ENCODE measurements at regions not wholly inside any gene's neighbourhood (a gene's known extent, or its start where the extent isn't known, plus 50 kb on each side); places are given as distances from the start of the nearest gene placed in this dataset.
"Not testable (repeated sequence)": the region's sequence is repeated elsewhere in the genome, so short reads cannot be mapped to it uniquely, and the experiment has no call there.

DNA sequence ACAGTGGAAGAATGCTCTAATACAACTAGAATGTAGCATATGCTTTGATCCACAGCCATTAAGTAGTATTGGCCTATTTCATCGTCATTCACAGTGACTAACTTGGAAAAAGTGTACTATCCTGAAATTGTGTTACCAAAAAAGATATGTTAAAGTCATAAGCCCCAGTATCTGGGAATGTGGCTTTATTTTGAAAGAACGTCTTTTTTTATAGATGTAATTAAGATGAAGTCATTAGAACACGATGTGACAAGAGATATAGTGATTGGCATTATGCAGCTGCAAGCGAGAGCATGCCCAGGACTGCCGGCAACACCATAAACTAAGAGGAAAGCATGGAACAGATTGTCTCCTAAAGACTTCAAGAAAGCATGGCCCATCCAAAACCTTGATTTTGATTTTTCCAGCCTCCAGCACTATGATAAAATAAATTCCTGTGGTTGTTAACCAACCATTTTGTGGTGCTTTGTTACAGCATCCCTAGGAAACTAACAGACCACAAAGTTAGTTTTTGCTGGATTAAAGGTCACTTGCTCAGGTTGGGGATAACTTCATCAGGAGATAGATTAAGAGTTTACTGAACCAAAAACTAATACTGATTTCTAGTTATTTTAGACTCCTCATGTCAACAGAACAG is 870.6 kb upstream of the LRRC4C start:
- peak; percentile 58 for DNase-seq

GRCh38 chr11:42337786-42338455 is 878.5 kb upstream of the LRRC4C start:
- DNase-seq, result peak; percentile 3

DNA sequence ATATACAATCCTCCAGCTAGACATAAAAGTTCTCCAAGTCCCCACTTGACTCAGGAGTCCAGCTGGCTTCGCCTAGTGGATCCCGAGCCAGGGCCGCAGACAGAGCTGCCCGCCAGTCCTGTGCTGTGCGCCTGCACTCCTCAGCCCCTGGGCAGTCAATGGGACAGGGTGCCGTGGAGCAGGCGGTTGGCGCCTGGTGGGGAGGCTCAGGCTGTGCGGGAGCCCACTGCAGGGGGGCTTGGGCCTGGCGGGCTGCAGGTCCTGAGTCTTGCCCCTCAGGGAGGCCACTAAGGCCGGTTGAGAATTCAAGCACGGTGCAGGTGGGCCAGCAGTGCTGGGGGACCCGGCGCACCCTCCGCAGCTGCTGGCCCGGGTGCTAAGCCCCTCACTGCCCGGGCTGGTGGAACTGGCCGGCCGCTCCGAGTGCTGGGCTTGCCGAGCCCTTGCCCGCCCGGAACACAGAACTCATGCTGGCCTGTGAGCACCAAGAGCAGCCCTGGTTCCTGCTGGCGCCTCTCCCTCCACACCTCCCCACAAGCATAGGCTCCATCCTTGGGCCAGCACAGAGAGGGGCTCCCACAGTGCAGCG is 884.8 kb upstream of the LRRC4C start:
- DNase-seq, result no peak

GRCh38 chr11:42345933-42346332 is 886.5 kb upstream of the LRRC4C start:
- no peak for DNase-seq

GRCh38 chr11:42363701-42364100 is 904.2 kb upstream of the LRRC4C start:
- DNase-seq, result no peak

DNA sequence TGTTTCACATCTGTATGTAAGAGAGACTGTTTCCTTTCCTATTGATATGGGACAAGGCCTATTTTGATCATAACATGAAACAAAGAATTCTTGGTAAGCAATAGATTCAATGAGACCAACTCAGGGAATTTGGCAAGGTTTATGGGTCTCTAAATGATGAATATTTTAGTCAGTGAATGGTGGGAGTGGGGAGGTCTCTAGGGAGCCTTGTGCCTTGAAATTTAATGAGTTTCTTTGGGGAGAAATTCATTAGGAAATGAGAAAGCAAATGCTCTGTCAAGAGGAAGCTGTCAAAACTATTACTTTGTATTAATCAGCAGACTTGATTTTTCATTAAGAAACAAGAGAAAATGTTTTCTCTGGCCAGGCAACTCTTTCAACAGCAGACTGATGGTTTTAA is 921.7 kb upstream of the API5 start:
- DNase-seq, result no peak

DNA sequence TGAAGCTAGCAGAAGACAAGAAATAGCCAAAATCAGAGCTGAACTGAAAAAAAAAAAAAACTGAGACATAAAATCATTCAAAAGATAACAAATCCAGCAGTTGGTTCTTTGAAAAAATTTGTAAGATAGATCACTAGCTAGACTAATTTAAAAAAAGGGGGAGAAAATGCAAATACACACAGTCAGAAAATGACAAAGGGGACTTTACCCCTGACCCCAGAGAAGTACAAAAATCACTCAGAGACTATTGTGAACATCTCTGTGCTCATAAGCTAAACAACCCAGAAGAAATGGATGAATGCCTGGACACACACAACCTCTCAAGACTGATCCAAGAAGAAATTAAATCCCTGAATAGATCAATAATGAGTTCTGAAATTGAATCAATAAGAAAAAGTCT is 914.3 kb upstream of the API5 start:
- DNase-seq, result no peak

DNA sequence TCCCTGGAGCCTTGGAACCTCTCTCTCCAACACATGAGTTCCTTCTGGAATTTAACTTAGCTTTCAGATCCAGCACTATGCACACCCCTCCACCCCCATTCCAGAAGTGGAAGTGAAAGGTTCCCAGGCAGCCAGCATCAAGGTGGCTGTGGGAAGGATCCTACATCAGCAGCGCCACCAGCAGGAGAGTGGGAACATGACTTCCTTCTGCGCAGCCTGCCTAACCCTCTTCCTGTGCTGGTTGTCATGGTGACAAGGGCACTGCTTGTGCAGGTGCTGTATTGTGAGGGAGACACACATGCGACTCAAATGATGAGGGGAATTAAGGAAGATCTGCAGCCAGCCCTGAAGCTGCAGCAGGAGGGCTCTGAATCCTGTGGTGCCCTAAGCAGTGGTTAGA is 904.5 kb upstream of the API5 start:
- peak; percentile 41 for DNase-seq

GRCh38 chr11:42410251-42410955 is 901.4 kb upstream of the API5 start:
- DNase-seq, result peak; percentile 67

DNA sequence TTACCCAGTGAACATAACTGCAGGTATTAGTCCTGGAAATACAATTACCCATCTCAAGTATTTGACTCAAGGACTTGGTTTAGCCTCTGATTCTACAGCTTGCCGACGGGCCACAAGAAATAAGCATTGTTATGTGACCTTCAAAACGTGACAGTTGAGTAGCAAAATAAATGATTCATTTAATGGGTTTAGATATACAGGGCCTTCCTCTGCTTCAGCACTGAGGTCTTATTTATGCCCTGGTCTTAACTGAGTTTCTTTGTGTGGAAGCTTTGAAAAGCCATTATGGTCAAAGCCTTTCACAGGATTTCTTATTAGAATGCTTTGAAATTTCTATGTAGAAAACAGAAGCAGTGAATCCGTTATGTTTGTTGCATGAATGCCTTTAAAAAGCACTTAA is 899.2 kb upstream of the API5 start:
- no peak for DNase-seq

DNA sequence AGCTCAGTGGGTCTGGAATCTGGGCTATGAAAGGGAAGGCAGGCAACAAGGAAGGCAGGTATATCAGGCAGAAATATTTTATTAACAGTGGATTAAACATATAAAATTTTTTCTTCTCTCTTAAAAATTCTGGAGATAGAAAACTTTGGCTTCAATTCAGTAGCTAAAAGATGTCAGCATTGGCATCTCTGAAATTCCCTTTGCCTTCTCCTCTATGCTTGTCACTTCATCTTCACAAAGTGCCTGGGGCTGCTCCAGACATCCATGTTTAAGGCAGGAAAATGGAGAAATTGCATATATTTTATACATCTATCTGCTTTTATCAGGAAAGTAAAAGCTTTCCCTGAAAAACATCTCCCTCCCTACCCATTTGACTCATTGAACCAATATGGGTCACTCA is 894.1 kb upstream of the API5 start:
- no peak for DNase-seq

DNA sequence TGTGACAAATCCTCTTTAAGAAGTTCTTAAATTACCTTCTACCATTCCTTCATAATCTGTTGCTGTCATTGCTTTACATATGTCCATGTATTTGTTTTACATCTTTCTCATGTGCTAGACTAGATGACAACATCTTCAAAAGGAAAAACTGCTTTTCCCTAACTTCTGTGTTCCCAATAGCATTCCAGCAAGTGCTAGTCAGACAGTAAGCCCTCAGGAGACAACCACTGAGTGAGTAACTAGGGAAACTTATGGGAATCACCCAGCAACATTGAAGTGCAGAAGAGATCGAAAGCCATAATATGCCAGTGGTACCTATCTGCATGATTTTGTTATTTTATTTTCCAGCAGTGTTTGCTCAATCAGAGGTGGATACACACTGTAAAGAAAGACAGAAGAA is 889.7 kb upstream of the API5 start:
- DNase-seq, result peak; percentile 76

- DNase-seq, result not testable (repeated sequence)
These were observed 876.9 kb upstream of the API5 start for GRCh38 chr11:42434911-42435310.

GRCh38 chr11:42444406-42444805 is 867.4 kb upstream of the API5 start:
- DNase-seq, result no peak

- peak; percentile 88 for DNase-seq
These were observed 849.1 kb upstream of the API5 start for GRCh38 chr11:42462558-42463310.

GRCh38 chr11:42465623-42466022 is 846.2 kb upstream of the API5 start:
- no peak for DNase-seq

GRCh38 chr11:42473106-42473505 is 838.7 kb upstream of the API5 start:
- no peak for DNase-seq

GRCh38 chr11:42482822-42483221 is 829.0 kb upstream of the API5 start:
- no peak for DNase-seq

DNA sequence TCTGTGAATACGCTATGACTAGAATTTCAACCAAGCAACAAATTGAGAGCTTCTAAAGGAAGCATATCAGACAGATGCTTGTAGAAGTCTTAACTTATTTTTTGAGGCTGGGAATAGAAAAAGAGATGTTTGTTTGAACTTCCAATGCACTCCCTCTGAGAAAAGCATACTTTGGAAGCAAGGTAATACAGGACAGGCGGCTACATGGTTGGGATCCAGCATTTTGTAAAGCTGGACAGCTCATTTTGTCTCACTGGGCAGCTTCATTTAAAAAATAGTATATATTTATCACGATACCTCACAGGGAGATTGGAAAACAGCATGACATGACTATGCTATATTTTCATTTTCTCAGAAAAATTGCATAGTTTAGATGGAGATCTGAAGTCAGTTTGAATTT is 821.3 kb upstream of the API5 start:
- no peak for DNase-seq

DNA sequence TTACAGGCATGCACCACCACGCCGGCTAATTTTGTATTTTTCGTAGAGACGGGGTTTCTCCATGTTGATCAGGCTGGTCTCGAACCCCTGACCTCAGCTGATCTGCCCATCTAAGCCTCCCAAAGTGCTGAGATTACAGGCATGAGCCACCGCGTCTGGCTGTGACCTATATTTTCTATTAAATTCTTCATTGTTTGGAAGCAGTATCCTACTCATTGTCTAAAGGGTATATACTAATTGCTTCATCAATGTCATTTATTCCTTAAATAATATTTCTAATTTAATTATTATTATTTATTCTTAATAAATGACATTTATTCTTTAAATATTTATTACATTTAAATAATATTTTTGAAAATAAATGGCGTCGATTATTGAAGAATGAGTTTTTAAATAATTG is 817.3 kb upstream of the API5 start:
- no peak for DNase-seq

- DNase-seq, result no peak
These were observed 812.8 kb upstream of the API5 start for GRCh38 chr11:42498971-42499370.

GRCh38 chr11:42502151-42502550 is 809.6 kb upstream of the API5 start:
- DNase-seq, result no peak

DNA sequence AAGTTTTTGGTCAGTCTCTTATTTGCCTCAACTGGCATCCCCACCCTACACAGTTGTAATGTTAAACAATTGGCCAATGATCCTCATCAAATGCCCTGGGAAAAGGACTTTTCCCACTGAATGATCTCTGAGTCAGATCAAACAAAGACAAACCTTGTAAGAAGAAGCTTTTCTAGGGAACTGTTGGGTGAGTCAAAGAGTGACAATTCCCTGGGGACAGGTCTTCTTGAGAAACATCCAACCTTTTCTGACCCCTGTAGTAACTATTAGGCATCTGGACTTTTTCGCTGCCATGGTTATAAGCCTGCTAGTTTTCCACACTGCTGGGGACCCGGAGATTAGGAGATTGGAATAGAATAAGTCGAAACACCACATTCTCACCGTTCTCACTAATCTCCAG is 789.8 kb upstream of the API5 start:
- peak; percentile 69 for DNase-seq
